ENCODE measurements at regions not wholly inside any gene's neighbourhood (a gene's known extent, or its start where the extent isn't known, plus 50 kb on each side); places are given as distances from the start of the nearest gene placed in this dataset.

GRCh38 chr1:2917284-2917683, 104.0 kb upstream of the ACTRT2 start:
- H3K27me3 ChIP-seq (ENCODE audit: insufficient read depth, low read length): peaks cover 33% of the 10 kb centered on the region
- H3K4me1 ChIP-seq (ENCODE audit: insufficient read depth, low read length): no peaks in the 10 kb centered on the region
- no peaks in the 10 kb centered on the region for H3K36me3 ChIP-seq (ENCODE audit: insufficient read depth, low read length)
- no peak overlapping the region for H2AFZ ChIP-seq (ENCODE audit: low read depth, low read length)
- no peak overlapping the region for H3K4me3 ChIP-seq (ENCODE audit: low read length)
- no peaks in the 10 kb centered on the region for H3K9me3 ChIP-seq (ENCODE audit: low read length)

- Histone ChIP-seq H3K9me3 (ENCODE audit: low read length) (no peaks in the 10 kb centered on the region), H3K36me3 (ENCODE audit: insufficient read depth, low read length) (no peaks in the 10 kb centered on the region), H3K4me3 (ENCODE audit: low read length) (no peak overlapping the region)
Observed at GRCh38 chr1:2918441-2918840, 102.8 kb upstream of the ACTRT2 start.

GRCh38 chr1:2919841-2920240, 101.4 kb upstream of the ACTRT2 start:
- Histone ChIP-seq H3K36me3 (ENCODE audit: insufficient read depth, low read length) (no peaks in the 10 kb centered on the region), H3K4me3 (ENCODE audit: low read length) (no peak overlapping the region), H3K27me3 (ENCODE audit: insufficient read depth, low read length) (peaks cover 31% of the 10 kb centered on the region), H3K9me3 (ENCODE audit: low read length) (no peaks in the 10 kb centered on the region), H2AFZ (ENCODE audit: low read depth, low read length) (no peak overlapping the region), H3K4me1 (ENCODE audit: insufficient read depth, low read length) (no peaks in the 10 kb centered on the region)

More at GRCh38 chr1:2918441-2918840, 102.8 kb upstream of the ACTRT2 start:
- no peaks in the 10 kb centered on the region for H3K4me1 ChIP-seq (ENCODE audit: insufficient read depth, low read length)
- H3K27me3 ChIP-seq (ENCODE audit: insufficient read depth, low read length): peaks cover 27% of the 10 kb centered on the region
- H2AFZ ChIP-seq (ENCODE audit: low read depth, low read length): no peak overlapping the region

GRCh38 chr1:2920421-2921015, 100.7 kb upstream of the ACTRT2 start:
- H3K27me3 ChIP-seq (ENCODE audit: insufficient read depth, low read length): peaks cover 38% of the 10 kb centered on the region
- H3K4me3 ChIP-seq (ENCODE audit: low read length): no peak overlapping the region
- no peaks in the 10 kb centered on the region for H3K4me1 ChIP-seq (ENCODE audit: insufficient read depth, low read length)
- H2AFZ ChIP-seq (ENCODE audit: low read depth, low read length): no peak overlapping the region
- no peaks in the 10 kb centered on the region for H3K36me3 ChIP-seq (ENCODE audit: insufficient read depth, low read length)
- no peaks in the 10 kb centered on the region for H3K9me3 ChIP-seq (ENCODE audit: low read length)

GRCh38 chr1:2921970-2922686, 99.1 kb upstream of the ACTRT2 start:
- no peaks in the 10 kb centered on the region for H3K9me3 ChIP-seq (ENCODE audit: low read length)
- no peaks in the 10 kb centered on the region for H3K4me1 ChIP-seq (ENCODE audit: insufficient read depth, low read length)

GRCh38 chr1:2923351-2923750, 97.9 kb upstream of the ACTRT2 start:
- Histone ChIP-seq H3K36me3 (ENCODE audit: insufficient read depth, low read length) (no peaks in the 10 kb centered on the region), H2AFZ (ENCODE audit: low read depth, low read length) (no peak overlapping the region), H3K4me1 (ENCODE audit: insufficient read depth, low read length) (no peaks in the 10 kb centered on the region), H3K4me3 (ENCODE audit: low read length) (no peak overlapping the region), H3K9me3 (ENCODE audit: low read length) (no peaks in the 10 kb centered on the region), H3K27me3 (ENCODE audit: insufficient read depth, low read length) (peaks cover 52% of the 10 kb centered on the region)

More at GRCh38 chr1:2921970-2922686, 99.1 kb upstream of the ACTRT2 start:
- H3K27me3 ChIP-seq (ENCODE audit: insufficient read depth, low read length): peaks cover 46% of the 10 kb centered on the region
- H2AFZ ChIP-seq (ENCODE audit: low read depth, low read length): no peak overlapping the region
- no peak overlapping the region for H3K4me3 ChIP-seq (ENCODE audit: low read length)
- no peaks in the 10 kb centered on the region for H3K36me3 ChIP-seq (ENCODE audit: insufficient read depth, low read length)

- H3K4me1 ChIP-seq (ENCODE audit: insufficient read depth, low read length): no peaks in the 10 kb centered on the region
- peaks cover 55% of the 10 kb centered on the region for H3K27me3 ChIP-seq (ENCODE audit: insufficient read depth, low read length)
- no peaks in the 10 kb centered on the region for H3K9me3 ChIP-seq (ENCODE audit: low read length)
- no peak overlapping the region for H2AFZ ChIP-seq (ENCODE audit: low read depth, low read length)
- no peak overlapping the region for H3K4me3 ChIP-seq (ENCODE audit: low read length)
- no peaks in the 10 kb centered on the region for H3K36me3 ChIP-seq (ENCODE audit: insufficient read depth, low read length)
Observed at GRCh38 chr1:2925291-2925690, 96.0 kb upstream of the ACTRT2 start.

- Histone ChIP-seq H3K36me3 (ENCODE audit: insufficient read depth, low read length) (no peaks in the 10 kb centered on the region), H3K27me3 (ENCODE audit: insufficient read depth, low read length) (peaks cover 60% of the 10 kb centered on the region), H2AFZ (ENCODE audit: low read depth, low read length) (no peak overlapping the region), H3K9me3 (ENCODE audit: low read length) (no peaks in the 10 kb centered on the region), H3K4me3 (ENCODE audit: low read length) (no peak overlapping the region), H3K4me1 (ENCODE audit: insufficient read depth, low read length) (no peaks in the 10 kb centered on the region)
Observed at GRCh38 chr1:2925918-2926317, 95.3 kb upstream of the ACTRT2 start.

GRCh38 chr1:2926447-2927055, 94.7 kb upstream of the ACTRT2 start:
- peaks cover 66% of the 10 kb centered on the region for H3K27me3 ChIP-seq (ENCODE audit: insufficient read depth, low read length)
- no peaks in the 10 kb centered on the region for H3K4me1 ChIP-seq (ENCODE audit: insufficient read depth, low read length)
- no peaks in the 10 kb centered on the region for H3K9me3 ChIP-seq (ENCODE audit: low read length)
- H3K36me3 ChIP-seq (ENCODE audit: insufficient read depth, low read length): no peaks in the 10 kb centered on the region
- no peak overlapping the region for H3K4me3 ChIP-seq (ENCODE audit: low read length)
- no peak overlapping the region for H2AFZ ChIP-seq (ENCODE audit: low read depth, low read length)

GRCh38 chr1:2927393-2928360, 93.6 kb upstream of the ACTRT2 start:
- Histone ChIP-seq H2AFZ (ENCODE audit: low read depth, low read length) (no peak overlapping the region), H3K4me1 (ENCODE audit: insufficient read depth, low read length) (no peaks in the 10 kb centered on the region), H3K36me3 (ENCODE audit: insufficient read depth, low read length) (no peaks in the 10 kb centered on the region), H3K9me3 (ENCODE audit: low read length) (no peaks in the 10 kb centered on the region), H3K4me3 (ENCODE audit: low read length) (no peak overlapping the region), H3K27me3 (ENCODE audit: insufficient read depth, low read length) (peaks cover 77% of the 10 kb centered on the region)

- Histone ChIP-seq H3K27me3 (ENCODE audit: insufficient read depth, low read length) (peaks cover 86% of the 10 kb centered on the region), H3K4me1 (ENCODE audit: insufficient read depth, low read length) (no peaks in the 10 kb centered on the region), H3K4me3 (ENCODE audit: low read length) (no peak overlapping the region), H3K9me3 (ENCODE audit: low read length) (no peaks in the 10 kb centered on the region), H2AFZ (ENCODE audit: low read depth, low read length) (no peak overlapping the region), H3K36me3 (ENCODE audit: insufficient read depth, low read length) (no peaks in the 10 kb centered on the region)
Observed at GRCh38 chr1:2928366-2929325, 92.6 kb upstream of the ACTRT2 start.

- H2AFZ ChIP-seq (ENCODE audit: low read depth, low read length): no peak overlapping the region
- H3K27me3 ChIP-seq (ENCODE audit: insufficient read depth, low read length): peaks cover 91% of the 10 kb centered on the region
- no peaks in the 10 kb centered on the region for H3K9me3 ChIP-seq (ENCODE audit: low read length)
- no peaks in the 10 kb centered on the region for H3K4me1 ChIP-seq (ENCODE audit: insufficient read depth, low read length)
- no peaks in the 10 kb centered on the region for H3K36me3 ChIP-seq (ENCODE audit: insufficient read depth, low read length)
- H3K4me3 ChIP-seq (ENCODE audit: low read length): no peak overlapping the region
Observed at GRCh38 chr1:2929335-2929734, 91.9 kb upstream of the ACTRT2 start.
